H1 (cell line): ENCODE measurements at regions not wholly inside any gene's neighbourhood (a gene's known extent, or its start where the extent isn't known, plus 50 kb on each side); places are given as distances from the start of the nearest gene placed in this dataset.

ENCODE experiments used
- CTCF ChIA-PET: fragments of 300-600 bp; sonication (Branson Sonifier 250); formaldehyde crosslinking; loops from one replicate; lab custom pipeline; 2021; ENCODE audit not compliant: partially characterized antibody; lab: Charles Lee
- POLR2A ChIA-PET: fragments of 300-600 bp; sonication (Branson Sonifier 250); formaldehyde crosslinking; loops from one replicate; lab custom pipeline; 2021; ENCODE audit warnings: inconsistent platforms; ENCODE audit not compliant: partially characterized antibody; lab: Charles Lee
- DNase-seq, 2 experiments: peaks; one replicate each; pipeline versions ENCODE4 v3.0.0 to v3.0.0-alpha.2; 2010 to 2022; ENCODE audit warnings: low spot score in 2 of 2, low read depth in 1 of 2, mixed read lengths in 1 of 2
- FAIRE-seq: peaks from 2 replicates; lab custom pipeline; 2011; peaks lifted over from hg19 to GRCh38; lab: Jason Lieb, UNC
- H2AFZ ChIP-seq: 2 replicates; pipeline ENCODE4 v1.8.1; 2012; ENCODE audit warnings: low read length, inconsistent platforms
- H2AK5ac ChIP-seq: 2 replicates; pipeline ENCODE4 v1.6.1; 2013; ENCODE audit warnings: low read depth, low read length
- H2BK120ac ChIP-seq: replicated peaks from 2 replicates; pipeline ENCODE3; 2013; ENCODE audit warnings: low read depth, low read length, inconsistent platforms
- H2BK12ac ChIP-seq: 2 replicates; pipeline ENCODE4 v1.6.1; 2013; ENCODE audit warnings: low read depth, low read length
- H2BK15ac ChIP-seq: 2 replicates; pipeline ENCODE4 v1.6.1; 2013; ENCODE audit warnings: low read length
- H2BK20ac ChIP-seq: 2 replicates; pipeline ENCODE4 v1.6.1; 2013; ENCODE audit warnings: low read length
- H2BK5ac ChIP-seq: 2 replicates; pipeline ENCODE4 v1.6.1; 2013; ENCODE audit warnings: low read depth, low read length
- H3K14ac ChIP-seq: 2 replicates; pipeline ENCODE4 v1.6.1; 2013; ENCODE audit warnings: inconsistent platforms; ENCODE audit not compliant: insufficient read length
- H3K18ac ChIP-seq: 2 replicates; pipeline ENCODE4 v1.6.1; 2013; ENCODE audit warnings: low read length; ENCODE audit errors: extremely low read depth
- H3K23ac ChIP-seq: 2 replicates; pipeline ENCODE4 v1.6.1; 2013; ENCODE audit warnings: inconsistent platforms; ENCODE audit not compliant: insufficient read length
- H3K23me2 ChIP-seq: 2 replicates; pipeline ENCODE4 v1.6.1; 2013; ENCODE audit warnings: low read depth, low read length
- H3K27ac ChIP-seq: 2 replicates; pipeline ENCODE4 v1.6.1; 2011; ENCODE audit warnings: low read depth, low read length, inconsistent platforms
- H3K27me3 ChIP-seq, 4 experiments: replicated peaks in 1 of 4; 1 replicate in 1 of 4; 2 replicates in 3 of 4; pipeline versions ENCODE4 v1.6.1 to v1.8.1; 2011 to 2013; ENCODE audit warnings: low read length in 3 of 4, mild to moderate bottlenecking in 3 of 4, inconsistent platforms in 2 of 4, mixed read lengths in 2 of 4, moderate library complexity in 1 of 4; ENCODE audit not compliant: control insufficient read depth in 3 of 4, insufficient read depth in 3 of 4; ENCODE audit errors: extremely low read depth in 1 of 4
- H3K36me3 ChIP-seq, 4 experiments: 2 replicates each; pipeline versions ENCODE4 v1.6.1 to v1.8.1; 2011 to 2013; ENCODE audit warnings: mild to moderate bottlenecking in 4 of 4, low read length in 3 of 4, moderate library complexity in 2 of 4, control low read depth in 1 of 4, inconsistent platforms in 1 of 4; ENCODE audit not compliant: insufficient read depth in 4 of 4, control insufficient read depth in 2 of 4
- H3K4ac ChIP-seq: replicated peaks from 2 replicates; pipeline ENCODE3; 2013; ENCODE audit warnings: low read length, low read depth, mixed read lengths, inconsistent platforms; ENCODE audit not compliant: insufficient read length
- H3K4me1 ChIP-seq, 4 experiments: replicated peaks in 1 of 4; 1 replicate in 1 of 4; 2 replicates in 3 of 4; pipeline versions ENCODE4 v1.6.1 to v1.8.1; 2011 to 2013; ENCODE audit warnings: low read length in 3 of 4, inconsistent platforms in 2 of 4, mixed read lengths in 1 of 4; ENCODE audit not compliant: insufficient read depth in 4 of 4, control insufficient read depth in 3 of 4
- H3K4me2 ChIP-seq, 2 experiments: 2 replicates each; pipeline versions ENCODE4 v1.6.1 to v1.8.1; 2011 to 2013; ENCODE audit warnings: low read depth in 2 of 2, low read length in 2 of 2, control low read depth in 1 of 2, inconsistent platforms in 1 of 2, mild to moderate bottlenecking in 1 of 2; ENCODE audit not compliant: insufficient read depth in 1 of 2
- H3K4me3 ChIP-seq, 4 experiments: fragments of 200-600, 300-600 bp in 1 of 4; sonication (generic), shearing (Covaris generic), sonication (Bioruptor Twin) in 1 of 4; 2 replicates each; pipeline versions ENCODE4 v1.5.1 to v1.8.1; 2011 to 2016; ENCODE audit warnings: low read length in 4 of 4, low read depth in 3 of 4, control low read depth in 2 of 4, inconsistent platforms in 2 of 4, mild to moderate bottlenecking in 2 of 4, mixed read lengths in 1 of 4, moderate library complexity in 1 of 4; ENCODE audit not compliant: insufficient read depth in 2 of 4; ENCODE audit errors: extremely low read depth in 1 of 4
- H3K56ac ChIP-seq: replicated peaks from 2 replicates; pipeline ENCODE3; 2013; ENCODE audit warnings: low read depth, mild to moderate bottlenecking, mixed read lengths, low read length, inconsistent platforms; ENCODE audit not compliant: insufficient read length
- H3K79me1 ChIP-seq: 2 replicates; pipeline ENCODE4 v1.6.1; 2013; ENCODE audit warnings: low read depth, low read length, control low read depth
- H3K79me2 ChIP-seq, 2 experiments: 2 replicates each; pipeline versions ENCODE4 v1.6.1 to v1.8.1; 2012 to 2013; ENCODE audit warnings: low read length in 2 of 2, mild to moderate bottlenecking in 2 of 2, inconsistent platforms in 1 of 2; ENCODE audit not compliant: insufficient read depth in 2 of 2, control insufficient read depth in 1 of 2
- H3K9ac ChIP-seq, 4 experiments: replicated peaks in 1 of 4; 1 replicate in 1 of 4; 2 replicates in 3 of 4; pipeline versions ENCODE4 v1.6.1 to v1.8.1; 2011 to 2013; ENCODE audit warnings: low read depth in 3 of 4, low read length in 3 of 4, control low read depth in 2 of 4, mild to moderate bottlenecking in 2 of 4, moderate library complexity in 2 of 4, inconsistent platforms in 1 of 4; ENCODE audit errors: extremely low read depth in 1 of 4
- H3K9me3 ChIP-seq, 2 experiments: 2 replicates each; pipeline versions ENCODE4 v1.6.1 to v1.8.1; 2012 to 2013; ENCODE audit warnings: mild to moderate bottlenecking in 2 of 2, moderate library complexity in 2 of 2, control low read depth in 1 of 2, inconsistent platforms in 1 of 2, low read depth in 1 of 2, low read length in 1 of 2, mixed read lengths in 1 of 2; ENCODE audit not compliant: insufficient read depth in 2 of 2
- H4K20me1 ChIP-seq, 2 experiments: replicated peaks in 1 of 2; 2 replicates each; pipeline versions ENCODE3 to v1.8.1; 2011 to 2013; ENCODE audit warnings: inconsistent platforms in 2 of 2, low read length in 2 of 2, mild to moderate bottlenecking in 1 of 2; ENCODE audit not compliant: insufficient read depth in 2 of 2, control insufficient read depth in 1 of 2
- H4K5ac ChIP-seq: 2 replicates; pipeline ENCODE4 v1.6.1; 2013; ENCODE audit warnings: low read length, low read depth, mixed read lengths, inconsistent platforms; ENCODE audit not compliant: insufficient read length
- H4K8ac ChIP-seq: 2 replicates; pipeline ENCODE4 v1.8.0; 2013; ENCODE audit warnings: mild to moderate bottlenecking, moderate library complexity, low read length, inconsistent platforms; ENCODE audit not compliant: insufficient read depth; ENCODE audit errors: extremely low read depth
- H4K91ac ChIP-seq: replicated peaks from 2 replicates; pipeline ENCODE3; 2013; ENCODE audit warnings: low read length, mixed read lengths, inconsistent platforms; ENCODE audit not compliant: insufficient read length
- ATF2 ChIP-seq: IDR thresholded peaks from 2 replicates; pipeline ENCODE4 v1.6.1; 2012; ENCODE audit warnings: low read length, inconsistent platforms
- HDAC2 ChIP-seq, 2 experiments: fragments of 300-600 bp in 1 of 2; sonication (generic) in 1 of 2; IDR thresholded peaks; 2 replicates each; pipeline ENCODE4 v1.6.1; 2011 to 2012; ENCODE audit warnings: low read depth in 2 of 2, low read length in 2 of 2, mild to moderate bottlenecking in 2 of 2, moderate library complexity in 2 of 2, borderline replicate concordance in 1 of 2, inconsistent platforms in 1 of 2
- JUN ChIP-seq: IDR thresholded peaks from 2 replicates; pipeline ENCODE4 v1.6.1; 2011; ENCODE audit warnings: low read depth, mild to moderate bottlenecking, improper control_type of control experiment, low read length
- TBP ChIP-seq: IDR thresholded peaks from 2 replicates; pipeline ENCODE4 v1.6.1; 2011; ENCODE audit warnings: low read depth, low read length, improper control_type of control experiment
- ZNF274 ChIP-seq: IDR thresholded peaks from 2 replicates; pipeline ENCODE4 v1.7.0; 2012; ENCODE audit warnings: low read length, borderline replicate concordance; ENCODE audit errors: extremely low read depth
- WGBS, 2 experiments: shearing (Covaris generic) in 1 of 2; methylation state at CpG; one replicate each; pipeline versions ENCODE4 v1.1.6 to v1.1.7; 2013 to 2015; ENCODE audit warnings: low lambda C conversion rate in 2 of 2, mixed read lengths in 2 of 2, inconsistent platforms in 1 of 2, low coverage in 1 of 2, missing lambda C conversion rate in 1 of 2; ENCODE audit not compliant: insufficient replicate concordance in 2 of 2, insufficient coverage in 1 of 2, insufficient read length in 1 of 2; ENCODE audit errors: extremely low coverage in 1 of 2, missing lambda C conversion rate in 1 of 2; 5-methylcytosine and 5-hydroxymethylcytosine counted together

GRCh38 chr5:164062304-164062703, 556.9 kb downstream of the MAT2B start:
- no peaks in the 10 kb centered on the region for H3K27me3 ChIP-seq
- no peak overlapping the region for H2BK12ac ChIP-seq
- H3K4me3 ChIP-seq: no peak overlapping the region
- DNase-seq: no peak
- H3K23me2 ChIP-seq: no peaks in the 10 kb centered on the region
- H3K4me2 ChIP-seq: no peak overlapping the region
- H2AFZ ChIP-seq: no peak overlapping the region
- POLR2A ChIA-PET: no interaction called here
- no peak overlapping the region for H3K56ac ChIP-seq
- H3K27ac ChIP-seq: no peak overlapping the region
- no peak overlapping the region for H3K23ac ChIP-seq
- no peak overlapping the region for H2AK5ac ChIP-seq
- no peaks in the 10 kb centered on the region for H3K9me3 ChIP-seq
- H4K20me1 ChIP-seq: no peaks in the 10 kb centered on the region
- H3K36me3 ChIP-seq: no peaks in the 10 kb centered on the region
- no peak overlapping the region for H4K8ac ChIP-seq
- no peaks in the 10 kb centered on the region for H3K4me1 ChIP-seq
- H4K91ac ChIP-seq: no peak overlapping the region
- no peak overlapping the region for H4K5ac ChIP-seq
- TF ChIP-seq HDAC2 (IDR thresholded peaks at IDR 0.05; ENCODE audit: borderline replicate concordance in 1 of 2, low read depth in 2 of 2, low read length in 2 of 2): no peak
- TF ChIP-seq ATF2: no peak
- TF ChIP-seq JUN: no peak
- no peak for TF ChIP-seq ZNF274
- no peak for TF ChIP-seq TBP
- H2BK15ac ChIP-seq: no peak overlapping the region
- no peak overlapping the region for H2BK20ac ChIP-seq
- no peaks in the 10 kb centered on the region for H3K79me1 ChIP-seq
- 90% methylated on average over 3 of the region's 3 CpGs; no CpG with 5 or more reads in 1 of the 2 experiments for WGBS, 2 experiments
- H3K9ac ChIP-seq: no peak overlapping the region
- H2BK5ac ChIP-seq: no peak overlapping the region
- H3K4ac ChIP-seq: no peak overlapping the region
- H3K14ac ChIP-seq: no peak overlapping the region
- H2BK120ac ChIP-seq: no peak overlapping the region
- no peaks in the 10 kb centered on the region for H3K79me2 ChIP-seq
- CTCF ChIA-PET: interaction anchor here (1.3 kb wide), 1 partner anchor 15 kb away, joined by 3 read pairs; no protein-coding TSS in a partner anchor
- H3K18ac ChIP-seq: no peak overlapping the region
- no peak for FAIRE-seq
